ENCODE measurements at regions not wholly inside any gene's neighbourhood (a gene's known extent, or its start where the extent isn't known, plus 50 kb on each side); places are given as distances from the start of the nearest gene placed in this dataset.

- no peak overlapping the region for H3K4me3 ChIP-seq (replicated peaks in 1 of 2; ENCODE audit: low read depth in 2 of 2, low read length in 2 of 2)
- TF ChIP-seq, protein P1, sequence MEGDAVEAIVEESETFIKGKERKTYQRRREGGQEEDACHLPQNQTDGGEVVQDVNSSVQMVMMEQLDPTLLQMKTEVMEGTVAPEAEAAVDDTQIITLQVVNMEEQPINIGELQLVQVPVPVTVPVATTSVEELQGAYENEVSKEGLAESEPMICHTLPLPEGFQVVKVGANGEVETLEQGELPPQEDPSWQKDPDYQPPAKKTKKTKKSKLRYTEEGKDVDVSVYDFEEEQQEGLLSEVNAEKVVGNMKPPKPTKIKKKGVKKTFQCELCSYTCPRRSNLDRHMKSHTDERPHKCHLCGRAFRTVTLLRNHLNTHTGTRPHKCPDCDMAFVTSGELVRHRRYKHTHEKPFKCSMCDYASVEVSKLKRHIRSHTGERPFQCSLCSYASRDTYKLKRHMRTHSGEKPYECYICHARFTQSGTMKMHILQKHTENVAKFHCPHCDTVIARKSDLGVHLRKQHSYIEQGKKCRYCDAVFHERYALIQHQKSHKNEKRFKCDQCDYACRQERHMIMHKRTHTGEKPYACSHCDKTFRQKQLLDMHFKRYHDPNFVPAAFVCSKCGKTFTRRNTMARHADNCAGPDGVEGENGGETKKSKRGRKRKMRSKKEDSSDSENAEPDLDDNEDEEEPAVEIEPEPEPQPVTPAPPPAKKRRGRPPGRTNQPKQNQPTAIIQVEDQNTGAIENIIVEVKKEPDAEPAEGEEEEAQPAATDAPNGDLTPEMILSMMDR (IDR thresholded peaks at IDR 0.05; ENCODE audit: low read depth, low read length): no peak
- DNase-seq (ENCODE audit: low read depth in 2 of 2): peak; percentile 49 to 78
These were observed 136.7 kb upstream of the ADAMTS9 start for GRCh38 chr3:64824394-64824909.

DNA sequence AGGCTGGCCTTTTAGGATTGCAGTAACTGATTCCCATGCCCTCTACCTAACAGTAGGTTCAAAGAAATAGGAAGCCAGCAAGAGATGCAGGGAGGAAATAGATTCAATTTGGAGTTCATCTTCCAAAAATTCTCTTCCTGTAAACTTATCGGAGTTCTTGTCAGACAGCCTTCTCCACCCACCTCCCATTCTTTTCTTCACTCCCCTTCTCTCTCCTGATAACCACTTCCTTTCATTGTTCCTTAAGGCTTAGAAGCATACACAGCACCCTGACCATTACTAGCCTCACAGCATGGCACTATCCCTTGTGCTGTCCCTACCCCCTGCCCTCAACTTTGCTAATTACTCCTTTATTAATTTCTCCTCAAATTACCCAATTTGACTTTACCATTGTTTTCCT, 130.4 kb upstream of the ADAMTS9 start:
- no peak overlapping the region for H3K4me3 ChIP-seq (replicated peaks in 1 of 2; ENCODE audit: low read depth in 2 of 2, low read length in 2 of 2)
- TF ChIP-seq, protein P1 (IDR thresholded peaks at IDR 0.05; ENCODE audit: low read depth, low read length): no peak
- peak in 1 of 2 donors; percentile 23 for DNase-seq (ENCODE audit: low read depth in 2 of 2)

- TF ChIP-seq, protein P1 (IDR thresholded peaks at IDR 0.05; ENCODE audit: low read depth, low read length): no peak
- no peak for DNase-seq (ENCODE audit: low read depth in 2 of 2)
- no peak overlapping the region for H3K4me3 ChIP-seq (replicated peaks in 1 of 2; ENCODE audit: low read depth in 2 of 2, low read length in 2 of 2)
These were observed 128.6 kb upstream of the ADAMTS9 start for GRCh38 chr3:64816355-64816754.

- peak; percentile 3 to 10 for DNase-seq (ENCODE audit: low read depth in 2 of 2)
- H3K4me3 ChIP-seq (replicated peaks in 1 of 2; ENCODE audit: low read depth in 2 of 2, low read length in 2 of 2): no peak overlapping the region
- TF ChIP-seq, protein P1 (IDR thresholded peaks at IDR 0.05; ENCODE audit: low read depth, low read length): no peak
These were observed 128.0 kb upstream of the ADAMTS9 start for GRCh38 chr3:64815789-64816188.

DNA sequence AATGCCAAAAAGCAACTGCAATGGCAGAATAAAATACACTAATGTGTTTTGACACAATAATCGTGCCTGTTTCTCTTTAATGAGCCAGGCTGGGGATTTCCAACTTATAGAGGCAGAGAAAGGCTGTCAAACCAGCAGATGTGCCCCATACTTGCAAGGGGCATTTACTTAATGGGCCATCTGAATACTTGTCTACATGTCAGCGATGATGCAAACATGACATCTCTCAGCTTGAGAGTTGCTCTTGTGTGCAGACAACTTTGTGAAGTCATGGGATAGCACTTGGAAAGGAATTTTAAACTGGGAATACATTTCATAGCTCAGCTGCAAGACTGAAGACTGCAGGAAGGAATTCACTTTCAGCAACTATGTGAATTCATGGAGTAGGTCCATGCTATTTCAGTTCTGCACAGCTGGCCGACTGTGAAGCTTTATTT, 127.4 kb upstream of the ADAMTS9 start:
- no peak overlapping the region for H3K4me3 ChIP-seq (replicated peaks in 1 of 2; ENCODE audit: low read depth in 2 of 2, low read length in 2 of 2)
- DNase-seq (ENCODE audit: low read depth in 2 of 2): peak; percentile 57 to 79
- TF ChIP-seq, protein P1 (IDR thresholded peaks at IDR 0.05; ENCODE audit: low read depth, low read length): no peak

- no peak overlapping the region for H3K4me3 ChIP-seq (replicated peaks in 1 of 2; ENCODE audit: low read depth in 2 of 2, low read length in 2 of 2)
- no peak for DNase-seq (ENCODE audit: low read depth in 2 of 2)
- TF ChIP-seq, protein P1 (IDR thresholded peaks at IDR 0.05; ENCODE audit: low read depth, low read length): no peak
These were observed 126.6 kb upstream of the ADAMTS9 start for GRCh38 chr3:64814351-64814750.

DNA sequence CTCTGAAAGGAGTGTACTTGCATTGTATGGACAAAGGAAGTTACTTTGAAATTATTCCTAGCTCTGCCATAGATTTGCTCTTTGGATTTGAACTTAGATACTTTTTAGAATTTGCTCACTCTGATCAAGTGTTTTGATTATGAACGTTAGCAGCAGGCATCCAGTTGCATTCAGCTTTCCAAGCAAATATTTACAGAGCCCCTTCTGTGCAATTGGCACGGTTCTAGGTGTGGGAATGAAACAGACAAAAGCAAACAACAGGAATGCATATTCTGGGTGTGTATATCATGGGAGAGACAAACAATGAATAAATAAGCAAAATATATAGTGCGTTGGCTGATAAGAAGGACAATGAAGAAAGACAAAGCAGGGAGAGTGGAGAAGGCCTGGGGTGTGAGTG, 125.5 kb upstream of the ADAMTS9 start:
- TF ChIP-seq, protein P1 (IDR thresholded peaks at IDR 0.05; ENCODE audit: low read depth, low read length): no peak
- H3K4me3 ChIP-seq (replicated peaks in 1 of 2; ENCODE audit: low read depth in 2 of 2, low read length in 2 of 2): no peak overlapping the region
- DNase-seq (ENCODE audit: low read depth in 2 of 2): no peak
